Epithelial cell of prostate (primary cell): ENCODE measurements at regions not wholly inside any gene's neighbourhood (a gene's known extent, or its start where the extent isn't known, plus 50 kb on each side); places are given as distances from the start of the nearest gene placed in this dataset.
A peak's percentile ranks its signal among the peaks of the same experiment; 100 is the strongest.
"Not testable (repeated sequence)": the region's sequence is repeated elsewhere in the genome, so short reads cannot be mapped to it uniquely, and the experiment has no call there.

Experiments used
- DNase-seq: peaks from one replicate; pipeline ENCODE4 v3.0.0-alpha.2; 2011; ENCODE audit warnings: low read depth, low spot score
- H3K27ac ChIP-seq: fragments of 450-650 bp; 2 replicates; pipeline ENCODE4 v1.5.1; 2017; ENCODE audit warnings: mild to moderate bottlenecking

GRCh38 chr13:88648598-88649373 lies 977.6 kb downstream of the SLITRK5 start:
- DNase-seq, result no peak
- H3K27ac ChIP-seq, result no peak overlapping the region

DNA sequence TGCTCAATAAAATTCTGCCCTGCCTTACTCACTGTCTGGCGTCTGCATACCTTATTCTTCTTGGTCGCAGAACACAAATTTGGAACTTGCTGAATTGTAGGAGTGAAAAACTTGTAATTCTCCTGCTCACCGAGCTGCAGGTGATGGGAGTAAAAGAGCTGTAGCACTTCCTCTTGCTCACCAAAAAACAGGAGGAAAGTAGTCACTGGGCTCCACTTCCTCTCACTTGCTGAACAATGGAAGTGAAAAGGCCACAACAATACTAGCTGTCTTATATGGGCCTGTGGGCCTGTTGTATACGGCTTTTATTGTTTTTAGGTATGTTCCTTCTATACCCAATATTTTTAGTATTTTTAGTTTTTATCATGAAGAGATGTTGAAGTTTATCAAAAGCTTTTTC lies 978.7 kb downstream of the SLITRK5 start:
- DNase-seq, result no peak
- no peak overlapping the region for H3K27ac ChIP-seq

DNA sequence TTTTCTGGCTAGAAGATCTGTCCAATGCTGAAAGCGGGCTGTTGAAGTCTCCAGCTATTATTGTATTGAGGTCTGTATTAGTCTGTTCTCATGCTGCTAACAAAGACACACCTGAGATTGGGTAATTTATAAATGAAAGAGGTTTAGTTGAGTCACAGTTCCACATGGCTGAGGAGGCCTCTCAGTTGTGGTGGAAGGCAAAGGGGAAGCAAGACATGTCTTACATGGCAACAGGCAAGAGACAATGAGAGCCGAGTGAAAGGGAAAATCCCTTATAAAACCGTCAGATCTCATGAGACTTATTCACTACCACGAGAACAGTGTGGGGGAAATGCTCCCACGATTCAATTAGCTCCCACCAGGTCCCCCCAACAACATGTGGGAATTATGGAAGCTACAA lies 980.4 kb downstream of the SLITRK5 start:
- DNase-seq, result no peak
- H3K27ac ChIP-seq, result no peak overlapping the region

- no peak for DNase-seq
- H3K27ac ChIP-seq, result no peak overlapping the region
These were observed 985.6 kb downstream of the SLITRK5 start for GRCh38 chr13:88656751-88657150.

DNA sequence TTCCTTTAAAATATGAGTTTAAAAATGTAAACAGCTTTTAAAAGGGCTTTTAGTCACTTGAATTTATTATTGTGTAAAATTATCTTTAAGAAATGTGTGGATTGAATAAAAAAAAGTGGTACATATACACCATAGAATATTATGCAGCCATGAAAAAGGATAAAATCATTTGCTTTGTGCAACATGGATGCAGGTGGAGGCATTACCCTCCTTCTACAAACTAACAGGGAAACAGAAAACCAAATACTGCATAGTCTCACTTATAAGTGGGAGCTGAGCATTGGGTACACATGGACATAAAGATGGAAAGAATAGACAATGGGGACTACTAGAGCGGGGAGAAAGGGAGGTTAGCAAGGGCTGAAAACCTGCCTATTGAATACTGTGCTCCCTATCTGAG lies 999.3 kb downstream of the SLITRK5 start:
- no peak overlapping the region for H3K27ac ChIP-seq
- DNase-seq, result no peak

- H3K27ac ChIP-seq, result peak overlapping the region; percentile 47
- no peak for DNase-seq
These were observed 1003.7 kb downstream of the SLITRK5 start for GRCh38 chr13:88674841-88675240.

DNA sequence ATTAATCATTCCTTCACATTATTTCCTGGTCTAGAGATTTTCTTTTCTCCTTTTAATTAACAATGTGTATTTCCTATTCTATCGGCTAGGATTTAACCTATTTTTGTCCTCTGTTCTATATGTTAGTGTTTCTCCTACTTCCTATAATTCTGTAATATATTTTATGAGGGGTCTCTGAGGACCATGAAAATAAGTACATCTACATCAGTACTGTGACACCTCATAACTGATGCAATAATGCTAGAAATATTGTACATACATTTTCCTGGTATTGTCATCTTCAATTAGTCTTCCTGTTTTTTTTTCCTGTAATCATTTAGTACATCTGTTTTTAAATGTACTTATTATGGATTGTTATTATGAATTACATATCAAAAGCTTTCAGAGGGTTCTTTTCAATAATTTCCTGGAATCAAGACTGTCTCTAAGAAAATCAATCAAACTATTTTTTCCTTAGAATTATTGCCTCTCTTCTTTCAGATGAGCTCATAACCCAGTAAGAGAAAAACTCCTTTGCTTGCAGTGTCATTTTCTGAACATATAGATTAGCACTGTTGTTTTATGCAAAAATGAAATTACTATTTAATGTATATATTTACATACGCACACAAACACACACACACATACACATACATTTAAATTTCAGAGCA lies 1004.3 kb downstream of the SLITRK5 start:
- H3K27ac ChIP-seq, result peak overlapping the region; percentile 47

GRCh38 chr13:88676016-88676415 lies 1004.8 kb downstream of the SLITRK5 start:
- peak overlapping the region; percentile 47 for H3K27ac ChIP-seq
- DNase-seq, result no peak

More for the DNA sequence above, 1004.3 kb downstream of the SLITRK5 start:
- DNase-seq, result no peak

DNA sequence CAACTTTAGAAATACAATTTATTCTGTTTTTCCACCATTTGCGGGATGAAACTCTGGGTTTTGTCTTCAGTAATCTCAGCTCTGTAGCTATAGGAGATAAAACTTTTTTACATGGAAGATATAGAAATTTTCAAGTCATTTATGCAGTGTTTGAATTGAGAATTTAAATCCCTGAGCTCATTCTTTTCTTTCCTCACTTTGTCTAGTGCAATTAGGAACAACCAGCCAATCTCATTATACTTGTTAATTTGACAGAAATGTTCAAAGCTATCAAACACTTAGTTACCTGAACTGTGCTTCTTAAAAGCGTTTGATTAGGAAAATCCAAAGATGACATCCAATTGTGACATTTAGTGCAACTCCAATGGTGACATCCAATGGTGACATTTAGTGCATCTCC lies 1014.3 kb downstream of the SLITRK5 start:
- DNase-seq, result no peak
- no peak overlapping the region for H3K27ac ChIP-seq

DNA sequence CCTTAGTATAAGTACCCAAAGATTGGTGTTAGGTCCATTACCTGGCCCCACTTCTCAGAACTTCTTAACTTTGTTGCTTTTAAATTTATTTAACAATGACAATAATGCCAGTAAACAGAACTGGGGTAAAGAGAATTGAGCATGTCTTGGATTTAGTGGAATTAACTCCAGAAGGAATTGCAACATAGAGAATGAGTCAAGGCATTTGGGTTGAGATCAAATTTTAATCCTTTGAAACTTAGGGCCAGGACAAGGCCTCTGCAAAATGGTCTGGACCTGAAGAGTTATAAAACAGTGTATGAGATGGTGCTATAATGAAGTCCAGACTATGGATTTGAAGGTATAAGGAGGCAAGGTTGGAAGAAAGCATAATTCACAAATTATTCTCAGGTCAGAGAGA lies 1030.4 kb downstream of the SLITRK5 start:
- no peak for DNase-seq
- H3K27ac ChIP-seq, result no peak overlapping the region

DNA sequence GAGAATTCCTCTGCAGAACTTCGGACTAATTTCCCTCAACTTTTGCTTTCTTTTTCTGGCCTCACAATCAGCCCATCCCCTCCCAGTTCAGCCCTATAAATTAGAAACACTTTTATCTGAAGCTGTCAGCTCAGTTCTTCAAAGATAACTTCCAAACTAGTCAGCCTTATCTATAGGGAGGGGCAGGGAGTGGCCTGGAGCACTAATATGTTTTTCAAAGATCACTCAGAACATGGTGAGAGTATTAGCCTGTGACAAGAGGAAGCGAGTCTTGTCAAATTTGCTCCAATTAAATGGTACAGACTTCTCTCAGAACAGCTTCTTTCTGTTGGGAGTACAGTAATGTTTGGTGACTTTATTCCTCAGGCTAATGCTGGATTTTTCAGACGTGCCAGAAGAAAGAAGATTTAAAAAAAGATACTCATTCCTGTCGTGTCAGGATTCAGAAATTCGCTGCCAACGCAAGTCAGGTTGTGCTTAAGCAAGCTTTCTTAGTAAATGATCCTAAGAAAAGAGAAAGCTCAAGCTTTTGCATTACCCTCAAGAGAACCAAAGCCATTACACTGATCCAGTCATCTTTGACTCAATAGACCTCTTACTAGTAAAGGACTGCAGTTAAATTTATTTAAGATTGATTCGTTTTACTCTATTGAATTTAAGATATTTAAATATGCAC lies 1033.6 kb downstream of the SLITRK5 start:
- DNase-seq, result no peak

DNA sequence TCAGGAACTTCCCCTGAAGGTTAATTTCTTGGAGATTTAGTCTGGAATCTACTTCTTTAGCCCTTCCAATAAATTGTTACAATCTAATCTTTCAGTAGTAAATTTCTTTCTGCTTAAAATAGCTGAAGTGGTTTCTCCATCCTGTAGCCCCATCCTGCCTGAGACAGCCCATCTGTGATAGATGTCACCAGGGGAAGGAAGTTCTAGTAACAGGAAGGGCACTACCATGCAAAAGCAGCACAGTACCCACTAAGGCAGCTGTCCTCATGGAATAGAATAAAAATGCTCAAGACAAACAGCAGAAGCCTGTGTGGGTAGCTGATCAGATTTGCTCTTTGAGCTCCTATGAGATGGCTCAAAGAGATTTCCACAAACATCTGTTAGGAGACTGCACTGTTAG lies 1036.5 kb downstream of the SLITRK5 start:
- no peak for DNase-seq
- no peak overlapping the region for H3K27ac ChIP-seq

More for the DNA sequence above, 1033.6 kb downstream of the SLITRK5 start:
- H3K27ac ChIP-seq, result no peak overlapping the region

- H3K27ac ChIP-seq, result no peak overlapping the region
- no peak for DNase-seq
These were observed 1046.8 kb downstream of the SLITRK5 start for GRCh38 chr13:88717946-88718345.

GRCh38 chr13:88718781-88719180 lies 1047.6 kb downstream of the SLITRK5 start:
- no peak for DNase-seq
- H3K27ac ChIP-seq, result no peak overlapping the region

DNA sequence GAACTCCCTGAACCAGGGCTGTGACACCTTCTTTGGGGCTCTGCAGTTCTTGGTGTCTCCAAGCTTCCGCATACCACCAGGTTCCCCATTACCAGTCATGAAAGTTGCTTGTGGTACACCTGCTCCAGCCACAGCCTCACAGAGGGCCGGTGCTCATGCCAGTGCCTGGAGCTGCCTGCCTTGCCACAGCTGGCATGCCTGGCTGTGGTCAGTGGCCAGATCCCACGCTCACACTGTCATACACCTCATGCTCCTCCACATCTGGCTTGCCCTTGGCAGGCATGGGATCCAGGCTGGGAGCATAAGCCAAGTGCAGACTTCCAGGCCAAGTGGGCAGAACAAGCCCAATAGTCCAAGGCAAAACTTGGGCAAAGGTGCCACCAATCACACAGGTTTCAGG lies 1054.9 kb downstream of the SLITRK5 start:
- H3K27ac ChIP-seq, result no peak overlapping the region
- DNase-seq, result no peak

GRCh38 chr13:88727236-88727635 lies 1056.1 kb downstream of the SLITRK5 start:
- not testable (repeated sequence) for H3K27ac ChIP-seq, DNase-seq

- no peak for DNase-seq
- no peak overlapping the region for H3K27ac ChIP-seq
These were observed 1058.4 kb downstream of the SLITRK5 start for GRCh38 chr13:88729605-88730004.

- no peak for DNase-seq
- H3K27ac ChIP-seq, result no peak overlapping the region
These were observed 1064.9 kb downstream of the SLITRK5 start for GRCh38 chr13:88736026-88736425.

- DNase-seq, result no peak
- H3K27ac ChIP-seq, result no peak overlapping the region
These were observed 1068.0 kb downstream of the SLITRK5 start for GRCh38 chr13:88739195-88739594.

- no peak for DNase-seq
- no peak overlapping the region for H3K27ac ChIP-seq
These were observed 1073.1 kb downstream of the SLITRK5 start for GRCh38 chr13:88744289-88744688.

GRCh38 chr13:88745011-88745410 lies 1073.8 kb downstream of the SLITRK5 start:
- no peak overlapping the region for H3K27ac ChIP-seq
- DNase-seq, result no peak
